Activated gamma-delta T cell treated with anti-CD3 and anti-CD28 coated beads, Interleukin-2, amount 50 U/mL, for 16 hours (primary cell): ENCODE measurements at regions not wholly inside any gene's neighbourhood (a gene's known extent, or its start where the extent isn't known, plus 50 kb on each side); places are given as distances from the start of the nearest gene placed in this dataset.

ENCODE experiments used
- DNase-seq: peaks from one replicate; pipeline ENCODE4 v3.0.0-alpha.2; 2020; ENCODE audit warnings: low read depth

DNA sequence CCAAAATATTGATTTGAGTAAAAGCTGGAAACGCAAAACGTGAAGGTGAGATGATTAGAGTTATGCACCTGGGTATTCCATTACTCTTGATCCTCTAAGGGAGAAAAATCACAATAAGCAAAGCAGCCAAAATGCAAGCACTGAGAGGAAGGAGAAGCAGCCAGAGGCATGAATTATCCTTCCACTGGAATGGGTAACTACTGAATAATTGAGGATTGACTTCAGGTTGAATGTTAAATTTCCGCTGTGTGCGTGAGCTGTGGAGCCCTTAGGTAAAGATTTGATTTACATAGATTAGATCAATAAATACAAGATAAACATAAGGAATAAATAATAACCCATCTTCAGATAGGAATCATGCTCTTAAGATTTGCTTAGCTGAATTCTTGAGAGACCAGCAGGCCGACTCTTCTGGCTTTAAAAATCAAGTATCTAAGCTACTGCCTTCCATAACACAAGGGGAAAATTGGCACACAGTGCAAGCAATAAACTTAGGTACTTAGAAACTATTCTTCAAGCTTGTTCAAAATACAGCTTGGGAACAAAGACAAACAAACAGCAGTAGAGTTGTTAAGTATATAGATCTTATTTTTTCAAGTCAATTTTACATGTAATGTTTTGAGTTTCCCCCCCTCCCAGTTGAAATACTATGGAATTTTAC, 1459.5 kb downstream of the ZPLD1 start:
- no peak for DNase-seq

DNA sequence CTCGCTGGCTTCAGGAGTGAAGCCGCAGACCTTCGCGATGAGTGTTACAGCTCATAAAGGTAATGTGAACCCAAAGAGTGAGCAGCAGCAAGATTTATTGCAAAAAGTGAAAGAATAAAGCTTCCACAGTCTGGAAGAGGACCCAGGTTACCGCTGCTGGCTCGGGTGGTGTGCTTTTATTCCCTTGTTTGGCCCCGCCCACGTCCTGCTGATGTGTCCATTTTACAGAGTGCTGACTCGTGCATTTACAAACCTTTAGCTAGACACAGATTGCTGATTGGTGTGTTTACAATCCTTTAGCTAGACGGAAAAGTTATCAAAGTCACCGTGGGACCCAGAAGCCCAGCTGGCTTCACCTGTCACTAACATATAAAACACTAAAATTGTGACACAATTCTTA, 1464.5 kb downstream of the ZPLD1 start:
- DNase-seq, result no peak

DNA sequence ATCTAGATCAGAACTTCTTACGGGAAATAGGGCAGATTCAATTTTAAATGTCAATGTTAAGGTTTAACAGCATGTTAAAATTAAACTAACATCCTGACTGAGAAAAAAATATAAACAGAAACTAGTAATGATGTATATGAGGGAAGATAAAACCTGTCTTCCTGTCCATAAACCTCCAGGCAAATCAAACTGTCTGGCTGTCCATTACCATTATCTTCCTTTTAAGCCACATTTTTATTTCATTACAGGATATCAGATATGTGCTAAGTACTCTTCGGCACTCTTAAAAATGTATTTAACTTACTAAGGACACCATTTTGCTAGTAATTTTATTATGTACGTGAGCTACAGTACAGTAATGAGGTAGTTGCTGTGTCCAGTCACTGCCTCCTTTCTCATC, 1461.7 kb upstream of the ALCAM start:
- DNase-seq, result no peak

DNA sequence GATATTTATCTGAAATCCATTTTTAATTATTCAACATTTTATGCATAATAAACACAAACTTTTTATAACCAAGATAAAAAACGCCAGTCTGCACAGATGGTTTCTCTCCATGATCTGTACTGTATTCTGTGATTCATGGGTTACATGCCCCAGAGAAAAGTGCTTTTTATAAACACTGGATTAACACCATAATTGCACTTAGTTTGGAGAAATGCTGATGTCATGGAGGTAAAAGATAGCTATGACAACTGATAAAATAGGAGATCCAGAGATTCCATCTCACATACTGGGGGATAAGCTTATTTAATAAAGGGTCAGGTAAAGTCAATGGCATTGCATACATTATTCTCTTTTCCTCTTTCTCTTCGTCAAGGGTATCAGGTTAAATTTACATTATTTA, 1460.4 kb upstream of the ALCAM start:
- DNase-seq, result no peak

DNA sequence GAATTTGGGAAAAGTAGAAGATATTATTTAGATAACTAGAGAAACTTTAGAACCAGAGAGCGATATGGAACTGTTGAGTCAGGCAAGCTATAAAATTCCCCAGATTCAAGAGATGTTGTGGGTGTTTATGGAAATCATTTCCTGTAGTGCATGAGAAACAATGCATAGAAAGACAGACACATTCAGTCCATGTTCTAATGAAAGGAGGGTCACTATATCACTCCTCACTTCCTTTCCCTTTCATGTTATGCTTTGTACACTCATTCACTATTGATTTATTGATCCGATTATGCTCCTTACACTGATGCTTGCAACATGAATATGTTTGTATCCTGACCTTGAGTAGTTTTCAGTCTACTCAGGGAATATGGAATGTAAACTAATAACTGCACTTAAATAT, 1459.9 kb upstream of the ALCAM start:
- no peak for DNase-seq

DNA sequence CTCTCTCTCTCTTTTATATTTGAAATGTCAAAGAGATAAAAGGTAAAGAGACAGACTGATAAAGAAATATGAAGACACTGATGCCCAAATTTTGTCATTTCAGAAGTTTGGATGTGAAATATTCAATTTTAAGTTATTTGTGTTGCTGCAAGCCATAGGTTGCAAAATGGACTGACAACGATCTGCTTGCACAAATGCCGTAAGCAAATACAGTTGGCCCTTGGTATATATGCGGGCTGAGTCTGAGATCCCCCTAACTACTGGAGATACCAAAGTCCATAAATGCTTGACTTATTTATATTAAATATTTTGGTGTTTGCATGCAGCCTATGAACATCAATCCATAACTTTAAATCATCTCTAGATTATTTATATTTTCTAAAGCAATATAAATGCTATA, 1459.1 kb upstream of the ALCAM start:
- DNase-seq, result no peak

DNA sequence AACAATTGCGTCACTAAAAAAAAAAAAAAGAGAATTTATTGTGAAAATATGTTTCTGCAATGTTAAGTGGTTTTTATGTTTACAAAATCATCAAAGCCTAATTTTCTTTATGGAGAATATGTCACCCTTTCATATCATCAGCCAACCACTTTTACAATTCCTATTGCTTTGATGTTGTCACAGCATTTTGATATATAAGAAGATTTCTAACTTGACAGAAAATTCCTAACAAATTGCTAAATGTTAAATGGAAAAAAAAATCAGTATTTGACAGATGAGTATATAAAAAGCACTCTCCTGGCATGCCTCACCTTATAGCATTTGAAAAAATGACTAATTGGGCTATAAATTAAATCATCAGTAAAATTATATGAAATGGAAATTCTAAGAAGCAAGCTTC, 1457.3 kb upstream of the ALCAM start:
- DNase-seq, result no peak

DNA sequence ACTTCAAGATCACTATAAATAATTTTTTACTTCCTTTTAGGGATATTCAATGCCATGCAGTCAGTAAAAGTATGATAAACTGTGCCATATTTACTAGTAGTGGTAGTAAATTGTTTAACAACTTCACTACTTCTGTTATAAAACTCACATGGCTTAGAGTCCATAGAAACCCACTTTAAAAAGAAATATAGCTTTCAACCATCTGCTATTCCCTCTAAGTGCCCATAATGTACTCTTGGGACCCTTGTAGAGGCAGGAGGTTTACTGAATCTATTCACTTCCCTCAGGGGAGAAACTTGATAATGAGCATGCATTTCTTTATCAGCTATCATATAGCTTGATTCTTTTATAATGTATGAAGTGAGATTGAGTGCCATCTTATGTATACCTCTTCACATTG, 1448.4 kb upstream of the ALCAM start:
- no peak for DNase-seq

DNA sequence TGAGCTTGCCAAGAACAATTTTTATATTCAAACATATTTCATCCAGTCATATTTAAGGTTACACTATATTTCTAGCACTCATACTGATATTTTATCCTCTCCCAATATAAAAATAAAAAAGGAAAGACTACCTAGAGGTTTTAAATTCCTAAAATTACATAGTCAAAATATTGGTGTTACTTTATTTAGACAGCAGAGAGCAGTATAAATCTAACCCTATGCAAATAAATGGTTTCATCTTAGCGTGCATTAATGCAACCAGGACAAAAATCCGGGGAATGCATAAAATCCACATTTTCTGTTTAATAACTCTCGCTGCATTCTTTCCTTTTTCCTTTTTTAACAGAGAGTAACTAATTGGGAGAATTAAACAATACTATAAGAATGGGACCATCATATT, 1447.4 kb upstream of the ALCAM start:
- DNase-seq, result no peak

DNA sequence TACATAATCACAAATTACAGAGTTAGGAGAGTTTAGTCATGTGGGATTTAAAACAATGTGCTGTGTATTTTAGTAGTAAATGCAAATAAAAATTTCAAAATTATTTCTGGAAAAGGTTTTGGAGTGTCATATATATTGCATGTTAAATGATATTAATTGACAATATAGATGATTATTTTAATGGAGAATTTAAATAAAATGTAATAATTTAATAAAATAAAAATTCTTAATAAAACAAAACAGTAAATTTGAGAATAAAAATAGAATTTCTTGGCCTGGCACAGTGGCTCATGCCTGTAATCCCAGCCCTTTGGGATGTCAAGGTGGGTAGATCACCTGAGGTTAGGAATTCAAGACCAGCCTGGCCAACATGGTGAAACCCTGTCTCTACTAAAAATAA, 1442.8 kb upstream of the ALCAM start:
- DNase-seq, result no peak

DNA sequence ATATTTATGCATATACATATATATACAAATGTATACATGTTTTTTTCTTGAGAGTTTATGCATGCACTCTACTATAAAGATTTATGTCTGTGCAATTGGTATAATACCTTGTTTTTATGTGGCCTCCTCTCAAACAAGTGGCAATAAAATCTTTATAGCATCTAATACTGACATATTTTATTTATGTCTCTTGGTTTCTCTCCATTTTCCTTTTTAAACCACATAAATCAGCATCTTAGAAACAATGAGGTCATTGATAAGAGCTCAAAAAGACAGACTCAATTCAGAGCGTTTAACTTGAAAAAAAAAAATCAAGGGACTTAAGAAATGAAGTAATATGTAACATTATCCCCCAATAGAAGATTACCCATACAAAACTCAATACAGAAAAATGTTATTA, 1442.2 kb upstream of the ALCAM start:
- DNase-seq, result no peak

DNA sequence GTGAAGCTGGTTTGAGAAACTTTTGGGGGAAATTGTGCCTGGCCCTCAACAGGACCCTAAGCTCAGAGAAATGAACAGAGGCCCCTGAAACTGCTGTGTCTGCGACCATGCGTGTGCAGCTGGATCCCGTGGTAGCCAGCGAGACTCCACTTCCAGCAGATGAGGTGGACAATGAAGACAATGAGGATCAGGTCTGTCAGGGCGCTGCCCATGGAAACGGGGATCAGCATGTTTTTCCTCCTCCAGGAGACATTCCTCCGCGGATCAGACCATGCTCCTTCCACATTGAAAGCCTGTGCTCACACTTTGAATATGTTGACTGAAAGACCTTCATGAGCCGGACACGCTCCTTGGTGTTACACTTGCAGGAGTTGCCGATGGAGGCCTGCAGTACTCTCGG, 1439.8 kb upstream of the ALCAM start:
- no peak for DNase-seq

DNA sequence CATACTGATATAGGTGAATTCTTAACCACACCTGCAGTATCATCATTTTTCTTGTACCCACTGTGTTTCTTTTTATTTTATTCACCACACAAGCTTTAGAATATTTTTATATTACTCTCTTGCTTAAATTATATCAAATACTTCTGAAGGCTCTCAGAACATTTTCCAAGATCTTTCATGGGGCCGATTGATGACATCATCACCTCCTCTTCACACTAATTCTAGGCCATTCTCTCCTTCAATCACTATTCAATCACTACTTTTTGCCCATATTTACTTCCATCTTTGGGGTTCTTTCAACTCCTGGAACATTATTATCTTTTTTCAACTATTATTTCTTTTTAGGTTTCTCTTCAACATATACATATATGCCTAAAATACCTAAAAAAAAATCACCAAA, 1438.8 kb upstream of the ALCAM start:
- no peak for DNase-seq

DNA sequence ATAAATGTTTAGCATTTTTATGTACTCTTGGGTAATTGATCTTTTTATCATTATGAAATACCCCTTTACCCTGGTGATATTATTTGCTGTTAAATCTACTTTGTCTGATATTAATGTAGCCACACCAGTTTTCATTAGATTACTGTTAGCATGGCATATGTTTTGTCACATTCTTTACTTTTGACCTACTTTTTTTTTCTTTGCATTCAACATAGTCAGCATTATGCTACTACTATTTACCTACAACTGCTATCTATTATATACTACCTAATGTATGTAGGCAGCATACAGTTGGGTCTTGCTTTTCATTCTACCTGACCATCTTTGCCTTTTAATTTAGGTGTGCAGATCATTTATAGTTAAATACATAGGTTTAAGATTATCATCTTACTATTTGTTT, 1429.6 kb upstream of the ALCAM start:
- no peak for DNase-seq

DNA sequence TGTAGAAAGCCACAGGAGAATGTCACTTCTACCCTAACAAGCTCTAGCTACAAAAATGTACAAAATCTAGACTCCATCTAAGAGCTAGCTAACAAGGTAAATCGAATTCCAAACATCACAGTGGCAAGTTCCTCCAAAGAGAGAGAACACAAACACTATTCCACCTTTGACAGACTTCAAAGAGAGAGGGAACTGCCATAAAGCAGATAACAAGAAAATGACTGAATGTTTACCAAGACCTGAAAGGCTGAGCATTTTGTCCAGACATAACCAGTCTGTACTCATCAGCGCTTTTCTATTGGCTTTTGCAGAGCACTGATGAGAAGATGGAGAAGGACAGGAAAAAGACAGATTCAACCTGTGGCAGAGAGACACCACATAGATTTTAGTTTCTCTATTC, 1419.6 kb upstream of the ALCAM start:
- DNase-seq, result no peak

DNA sequence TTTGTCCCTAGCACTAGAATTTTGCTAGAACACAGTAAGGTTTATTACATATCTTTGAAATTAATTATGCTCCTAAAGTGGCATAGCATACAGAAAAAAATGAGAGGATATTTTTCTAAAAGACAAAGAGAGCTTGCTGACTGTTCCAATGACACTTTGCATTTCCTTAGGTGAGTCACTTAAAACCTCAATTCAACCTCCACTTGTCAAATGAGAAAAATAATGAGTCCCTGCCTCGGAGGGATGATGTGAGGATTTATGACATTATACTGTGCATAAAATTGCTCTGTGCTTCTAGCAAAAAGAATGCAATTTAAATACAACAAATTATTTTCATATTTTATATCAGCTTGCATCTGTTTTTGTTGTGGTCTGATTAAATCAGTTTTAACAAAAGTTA, 1417.0 kb upstream of the ALCAM start:
- no peak for DNase-seq

DNA sequence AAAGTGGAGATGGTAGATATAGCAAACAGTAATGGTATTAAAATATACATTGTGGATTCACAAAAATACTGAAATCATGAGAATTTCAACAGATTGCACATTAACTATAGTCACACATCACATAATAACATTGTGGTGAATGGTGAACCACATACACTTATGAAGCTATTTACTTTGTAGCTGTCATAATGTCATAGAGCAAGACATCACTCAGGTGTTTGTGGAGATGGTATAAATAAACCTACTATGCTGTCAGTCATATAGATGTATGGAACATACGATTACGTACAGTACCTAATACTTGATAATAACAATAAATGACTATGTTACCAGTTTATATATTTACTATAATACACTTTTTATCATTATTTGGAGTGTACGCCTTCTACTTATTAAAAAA, 1416.0 kb upstream of the ALCAM start:
- DNase-seq, result no peak

DNA sequence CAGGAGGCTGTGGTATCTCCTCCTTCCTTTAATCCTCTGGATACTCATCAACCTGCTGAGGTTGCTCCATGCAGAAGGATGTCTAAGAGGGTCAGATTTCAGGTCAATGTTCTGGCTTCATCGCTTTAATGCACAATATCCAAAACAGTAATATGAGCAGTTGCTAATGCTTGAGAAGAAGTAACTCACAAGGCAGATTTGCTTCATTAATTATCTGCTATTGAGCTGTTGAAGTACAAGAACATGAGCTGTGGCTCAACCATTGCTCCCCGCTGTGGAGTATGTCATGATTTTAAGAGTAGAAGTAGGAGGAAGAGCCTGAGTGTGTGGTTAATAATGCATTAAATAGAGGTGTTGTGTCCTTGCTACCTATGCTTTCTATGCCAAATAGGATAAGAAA, 1412.9 kb upstream of the ALCAM start:
- DNase-seq, result no peak

DNA sequence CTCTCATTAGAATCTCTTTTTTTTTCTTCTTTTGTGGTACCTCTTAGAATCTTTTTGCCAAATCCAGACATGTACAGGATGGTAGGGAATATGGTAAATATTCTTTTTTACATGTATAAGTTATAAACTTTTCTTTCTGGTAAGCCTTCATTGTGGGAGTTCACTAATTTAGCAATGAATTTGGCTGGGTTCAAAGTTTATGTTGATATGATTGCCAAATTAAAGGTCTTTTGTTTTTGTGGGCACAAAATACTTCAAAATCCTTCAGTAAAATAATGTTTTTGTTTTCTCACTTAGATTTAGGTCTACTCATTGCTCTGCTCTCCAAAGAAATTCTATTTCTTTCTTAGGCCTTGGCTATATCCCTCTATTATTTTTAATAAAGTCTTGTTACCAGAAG, 1405.9 kb upstream of the ALCAM start:
- DNase-seq, result no peak

DNA sequence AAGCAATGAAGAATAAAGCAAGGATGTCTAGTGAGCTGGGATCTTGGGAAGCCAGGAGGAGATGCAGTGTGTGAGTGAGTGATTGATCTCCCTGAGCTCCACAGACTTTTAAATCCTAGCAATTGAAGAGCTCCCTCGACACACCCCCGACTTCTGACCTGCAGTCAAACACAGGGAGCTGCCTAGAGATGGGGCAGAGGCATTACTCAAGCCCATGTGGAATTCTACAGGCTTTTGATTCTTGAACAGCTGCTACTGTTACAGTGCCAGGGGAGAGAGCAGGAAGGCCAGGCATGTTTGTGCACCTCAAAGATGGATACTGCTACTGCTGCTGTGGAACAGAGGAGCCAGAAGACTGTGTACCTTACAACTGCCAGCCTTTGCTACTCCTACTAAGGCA, 1403.1 kb upstream of the ALCAM start:
- no peak for DNase-seq

DNA sequence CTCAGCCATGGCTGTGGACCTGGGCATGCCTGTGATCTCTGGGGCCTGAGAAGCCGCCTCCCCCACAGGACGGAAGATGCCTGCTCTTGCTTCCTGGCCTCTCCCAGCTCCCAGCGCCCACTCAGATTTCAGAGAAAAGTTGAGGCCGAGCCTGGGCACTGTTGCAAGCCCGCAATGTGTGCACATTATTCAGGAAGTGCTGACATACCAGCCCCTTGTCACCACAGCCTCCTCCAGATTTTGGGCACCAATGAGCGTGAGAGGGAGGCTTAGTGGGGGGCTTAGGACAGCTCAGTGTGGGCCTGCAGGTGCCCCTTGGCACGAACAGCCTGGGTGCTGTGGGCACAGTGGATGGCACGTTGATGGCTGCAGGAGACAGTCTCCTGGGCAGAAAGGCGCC, 1400.9 kb upstream of the ALCAM start:
- DNase-seq, result no peak

DNA sequence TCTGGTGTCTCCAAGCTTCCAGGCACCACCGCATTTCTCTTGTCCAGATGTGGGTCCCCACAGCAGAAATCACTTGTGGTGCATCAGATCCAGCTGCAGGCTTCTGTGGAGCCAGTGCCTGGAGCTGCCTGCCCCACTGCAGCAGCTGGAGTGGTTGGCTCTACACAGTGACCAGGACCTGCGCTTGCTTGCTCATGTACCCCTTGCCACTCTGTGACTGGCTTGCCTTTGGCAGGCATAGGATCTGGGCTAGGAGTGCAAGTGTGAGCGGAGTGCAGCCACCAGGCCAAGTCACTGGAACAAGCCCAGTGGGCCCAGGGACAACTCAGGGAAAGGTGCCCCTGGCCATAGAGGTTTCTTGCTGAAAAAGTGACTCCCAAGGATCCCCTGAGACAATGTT, 1400.0 kb upstream of the ALCAM start:
- DNase-seq, result no peak

DNA sequence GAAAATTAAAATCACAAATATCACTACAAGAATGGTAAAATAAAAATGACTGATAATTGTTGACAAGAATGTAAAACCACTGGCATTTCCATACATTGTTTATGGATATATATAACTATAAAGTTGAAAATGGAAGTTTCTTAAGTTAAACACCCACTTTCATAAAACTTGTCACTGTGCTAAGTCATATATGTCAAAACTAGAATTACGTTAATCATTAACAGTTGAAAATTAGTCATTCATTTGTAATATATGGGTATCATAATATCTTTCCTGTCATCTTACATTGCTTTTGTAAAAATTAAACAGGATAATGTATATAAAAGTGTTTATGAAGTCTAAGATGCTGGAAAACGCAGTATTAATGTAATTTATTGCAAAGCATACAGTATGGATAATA, 1398.6 kb upstream of the ALCAM start:
- no peak for DNase-seq

DNA sequence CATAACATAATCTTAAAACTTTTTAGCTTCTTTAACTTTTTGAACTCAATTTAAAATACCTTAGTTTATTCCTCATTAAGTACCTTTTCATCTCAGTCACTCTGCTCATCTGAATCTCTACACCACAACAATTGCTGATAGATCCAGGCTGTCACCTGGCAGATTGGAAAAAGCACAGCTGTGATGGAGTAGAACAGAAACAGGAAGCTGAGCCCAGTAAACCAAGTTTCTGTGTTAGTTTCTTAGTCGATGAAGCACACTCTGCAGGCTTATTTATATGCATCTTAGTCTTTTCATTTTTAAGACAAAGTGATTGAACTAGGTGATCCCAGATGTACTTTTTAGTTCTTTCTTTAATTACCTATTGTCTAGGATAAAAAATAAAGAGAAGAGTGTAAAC, 1398.0 kb upstream of the ALCAM start:
- DNase-seq, result no peak

DNA sequence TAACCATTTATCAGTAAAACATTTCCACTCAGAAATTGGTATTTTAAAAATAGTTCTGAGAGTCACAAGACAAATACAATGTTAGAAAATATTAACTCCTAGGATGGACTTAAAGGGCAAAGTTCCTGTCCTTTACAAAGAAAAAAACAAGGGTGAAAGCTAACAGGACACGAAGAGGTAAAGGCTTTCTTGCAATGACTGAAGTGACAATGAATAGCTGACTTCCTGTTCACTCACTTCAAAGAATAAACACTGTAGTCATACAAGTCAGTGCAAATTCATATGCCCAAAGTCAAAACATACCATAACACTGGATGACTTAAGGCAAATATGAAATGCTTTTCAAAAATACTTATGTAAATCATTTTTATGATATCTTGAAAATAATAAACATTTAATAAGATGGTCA, 1389.8 kb upstream of the ALCAM start:
- no peak for DNase-seq
